SU-DHL-6 (cell line): ENCODE measurements at regions not wholly inside any gene's neighbourhood (a gene's known extent, or its start where the extent isn't known, plus 50 kb on each side); places are given as distances from the start of the nearest gene placed in this dataset.

Source experiments
- H2AFZ ChIP-seq: fragments of 200-600 bp; sonication (generic); 2 replicates; pipeline ENCODE4 v1.6.1; 2014; ENCODE audit warnings: low read depth, mild to moderate bottlenecking, moderate library complexity, mixed read lengths, antibody characterized with exemption, low read length; ENCODE audit not compliant: severe bottlenecking
- H3F3A ChIP-seq: fragments of 200-600 bp; shearing (Covaris generic); 2 replicates; pipeline ENCODE4 v1.6.0; 2016; ENCODE audit warnings: antibody characterized with exemption, mild to moderate bottlenecking; ENCODE audit not compliant: insufficient read depth
- H3K27ac ChIP-seq: fragments of 200-600 bp; sonication (generic); 2 replicates; pipeline ENCODE4 v1.5.1; 2016; ENCODE audit warnings: low read depth, mild to moderate bottlenecking, low read length, moderate library complexity, mixed read lengths
- H3K27me3 ChIP-seq: fragments of 200-600 bp; sonication (generic), shearing (Covaris generic); 2 replicates; pipeline ENCODE4 v1.6.0; 2014; ENCODE audit warnings: mild to moderate bottlenecking, low read length
- H3K36me3 ChIP-seq: fragments of 200-600 bp; sonication (generic); 2 replicates; pipeline ENCODE4 v1.6.1; 2014; ENCODE audit warnings: mild to moderate bottlenecking, low read length, mixed read lengths
- H3K4me2 ChIP-seq: fragments of 300-600, 200-600 bp; shearing (Covaris generic), sonication (generic); 2 replicates; pipeline ENCODE4 v1.6.0; 2014; ENCODE audit warnings: low read length, low read depth, mild to moderate bottlenecking; ENCODE audit not compliant: poor library complexity, severe bottlenecking
- H3K4me3 ChIP-seq: fragments of 200-600 bp; sonication (generic); 2 replicates; pipeline ENCODE4 v1.5.1; 2014; ENCODE audit warnings: antibody characterized with exemption, low read length, mild to moderate bottlenecking, mixed read lengths; ENCODE audit not compliant: insufficient read depth, poor library complexity, severe bottlenecking
- H3K79me2 ChIP-seq: fragments of 200-600 bp; sonication (generic); 2 replicates; pipeline ENCODE4 v1.6.1; 2014; ENCODE audit warnings: mild to moderate bottlenecking, low read length, moderate library complexity; ENCODE audit not compliant: insufficient read depth
- H3K9ac ChIP-seq: fragments of 200-600 bp; sonication (generic); 2 replicates; pipeline ENCODE4 v1.7.0; 2014; ENCODE audit warnings: mild to moderate bottlenecking, low read length
- H3K9me2 ChIP-seq: fragments of 200-600 bp; sonication (generic); replicated peaks from 2 replicates; pipeline ENCODE4 v1.6.1; 2014; ENCODE audit warnings: low read length; ENCODE audit not compliant: insufficient read depth
- H3K9me3 ChIP-seq: fragments of 200-600 bp; sonication (generic); 2 replicates; pipeline ENCODE4 v1.6.1; 2014; ENCODE audit warnings: low read length, mixed read lengths; ENCODE audit not compliant: insufficient read depth
- H4K20me1 ChIP-seq: fragments of 200-600 bp; sonication (generic); 2 replicates; pipeline ENCODE4 v1.6.1; 2014; ENCODE audit warnings: low read depth, mild to moderate bottlenecking, antibody characterized with exemption, low read length, moderate library complexity, mixed read lengths
- EZH2phosphoT487 ChIP-seq: fragments of 200-600 bp; sonication (generic), shearing (Covaris generic); conservative IDR thresholded peaks from 2 replicates; pipeline ENCODE4 v1.6.1; 2018; ENCODE audit warnings: mild to moderate bottlenecking, antibody characterized with exemption, low read length, moderate library complexity, mixed read lengths
- TF ChIP-seq, protein P1 (sequence below): fragments of 200-600 bp; sonication (generic); IDR thresholded peaks from one replicate; pipeline ENCODE4 v1.5.1; 2017; ENCODE audit warnings: antibody characterized with exemption, mild to moderate bottlenecking, low read length, moderate library complexity; ENCODE audit not compliant: insufficient read depth, poor library complexity, severe bottlenecking

DNA sequence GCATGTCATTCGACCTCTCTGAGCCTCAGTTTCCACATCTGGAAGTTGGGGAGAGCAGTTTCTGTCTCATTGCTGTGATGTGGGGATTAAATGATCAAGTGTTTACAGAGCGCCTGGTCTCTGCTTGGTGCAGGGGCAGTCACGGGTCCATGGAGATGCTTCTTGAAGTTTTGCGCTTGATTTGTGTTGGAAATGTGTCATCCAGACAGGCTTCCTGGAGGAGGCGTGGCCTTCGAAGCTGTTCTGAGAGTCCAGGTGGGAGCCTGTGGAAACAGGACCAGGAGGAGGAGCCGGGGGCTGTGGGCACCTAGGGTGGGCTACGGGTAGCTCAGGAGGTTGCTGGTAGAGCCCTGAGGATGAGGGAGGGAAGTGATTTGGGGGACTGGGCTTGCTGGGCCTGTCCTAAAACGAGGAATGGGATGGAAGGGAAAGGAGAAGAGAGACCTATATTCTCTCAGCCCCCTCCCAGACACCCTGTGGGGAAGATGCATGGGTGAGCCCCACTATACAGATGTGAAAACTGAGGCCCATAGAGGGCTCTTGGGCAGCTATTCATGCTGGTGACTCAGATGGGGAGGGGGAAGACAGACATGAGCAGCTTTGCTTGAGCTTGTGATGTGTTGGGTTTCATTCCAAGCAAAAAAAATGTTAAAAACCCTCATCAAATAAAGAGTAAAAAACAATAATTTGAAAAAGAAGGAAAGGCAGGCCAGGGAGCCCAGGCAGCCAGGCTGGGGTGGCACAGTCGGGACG is 107.2 kb upstream of the WNT4 start:
- Histone ChIP-seq H3K4me2 (no peak overlapping the region), H3K4me3 (no peak overlapping the region), H3F3A (no peaks in the 10 kb centered on the region), H3K9ac (no peak overlapping the region), H3K36me3 (no peaks in the 10 kb centered on the region), H3K27me3 (no peaks in the 10 kb centered on the region), H4K20me1 (no peaks in the 10 kb centered on the region), H3K79me2 (no peaks in the 10 kb centered on the region), H2AFZ (no peak overlapping the region), H3K27ac (no peak overlapping the region), H3K9me3 (no peaks in the 10 kb centered on the region), H3K9me2 (no peaks in the 10 kb centered on the region)
- TF ChIP-seq, protein P1, sequence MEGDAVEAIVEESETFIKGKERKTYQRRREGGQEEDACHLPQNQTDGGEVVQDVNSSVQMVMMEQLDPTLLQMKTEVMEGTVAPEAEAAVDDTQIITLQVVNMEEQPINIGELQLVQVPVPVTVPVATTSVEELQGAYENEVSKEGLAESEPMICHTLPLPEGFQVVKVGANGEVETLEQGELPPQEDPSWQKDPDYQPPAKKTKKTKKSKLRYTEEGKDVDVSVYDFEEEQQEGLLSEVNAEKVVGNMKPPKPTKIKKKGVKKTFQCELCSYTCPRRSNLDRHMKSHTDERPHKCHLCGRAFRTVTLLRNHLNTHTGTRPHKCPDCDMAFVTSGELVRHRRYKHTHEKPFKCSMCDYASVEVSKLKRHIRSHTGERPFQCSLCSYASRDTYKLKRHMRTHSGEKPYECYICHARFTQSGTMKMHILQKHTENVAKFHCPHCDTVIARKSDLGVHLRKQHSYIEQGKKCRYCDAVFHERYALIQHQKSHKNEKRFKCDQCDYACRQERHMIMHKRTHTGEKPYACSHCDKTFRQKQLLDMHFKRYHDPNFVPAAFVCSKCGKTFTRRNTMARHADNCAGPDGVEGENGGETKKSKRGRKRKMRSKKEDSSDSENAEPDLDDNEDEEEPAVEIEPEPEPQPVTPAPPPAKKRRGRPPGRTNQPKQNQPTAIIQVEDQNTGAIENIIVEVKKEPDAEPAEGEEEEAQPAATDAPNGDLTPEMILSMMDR: no peak
- TF ChIP-seq EZH2phosphoT487: no peak

GRCh38 chr1:22250724-22251123 is 107.8 kb upstream of the WNT4 start:
- H2AFZ ChIP-seq: no peak overlapping the region
- TF ChIP-seq EZH2phosphoT487: no peak
- TF ChIP-seq, protein P1: no peak
- H3K4me2 ChIP-seq: no peak overlapping the region

GRCh38 chr1:22252251-22252650 is 109.4 kb upstream of the WNT4 start:
- Histone ChIP-seq H3K79me2 (no peaks in the 10 kb centered on the region), H3K36me3 (no peaks in the 10 kb centered on the region), H3K27ac (no peak overlapping the region), H3F3A (no peaks in the 10 kb centered on the region), H4K20me1 (no peaks in the 10 kb centered on the region), H3K9me3 (no peaks in the 10 kb centered on the region), H3K9me2 (no peaks in the 10 kb centered on the region), H3K4me3 (no peak overlapping the region), H3K9ac (no peak overlapping the region), H2AFZ (no peak overlapping the region), H3K4me2 (no peak overlapping the region), H3K27me3 (no peaks in the 10 kb centered on the region)
- TF ChIP-seq, protein P1: no peak
- no peak for TF ChIP-seq EZH2phosphoT487

More at GRCh38 chr1:22250724-22251123, 107.8 kb upstream of the WNT4 start:
- Histone ChIP-seq H3F3A (no peaks in the 10 kb centered on the region), H3K9me3 (no peaks in the 10 kb centered on the region), H4K20me1 (no peaks in the 10 kb centered on the region), H3K9ac (no peak overlapping the region), H3K36me3 (no peaks in the 10 kb centered on the region), H3K79me2 (no peaks in the 10 kb centered on the region), H3K27ac (no peak overlapping the region), H3K27me3 (no peaks in the 10 kb centered on the region), H3K4me3 (no peak overlapping the region), H3K9me2 (no peaks in the 10 kb centered on the region)
